OCI-LY1 (cell line): ENCODE measurements at regions not wholly inside any gene's neighbourhood (a gene's known extent, or its start where the extent isn't known, plus 50 kb on each side); places are given as distances from the start of the nearest gene placed in this dataset.

Experiments used
- H2AFZ ChIP-seq: fragments of 200-600 bp; sonication (generic), shearing (Covaris generic); 2 replicates; pipeline ENCODE4 v1.6.0; 2014; ENCODE audit warnings: antibody characterized with exemption, mild to moderate bottlenecking, low read length
- H3F3A ChIP-seq: fragments of 200-600 bp; sonication (generic), shearing (Covaris generic); 2 replicates; pipeline ENCODE4 v1.6.0; 2014; ENCODE audit warnings: mild to moderate bottlenecking, antibody characterized with exemption, low read length, moderate library complexity; ENCODE audit not compliant: insufficient read depth
- H3K27ac ChIP-seq: fragments of 200-600 bp; sonication (generic); 2 replicates; pipeline ENCODE4 v1.5.1; 2014; ENCODE audit warnings: low read length, mixed run types, mild to moderate bottlenecking, low read depth; ENCODE audit not compliant: poor library complexity, severe bottlenecking
- H3K27me3 ChIP-seq: fragments of 200-600 bp; sonication (generic); 2 replicates; pipeline ENCODE4 v1.6.0; 2014; ENCODE audit warnings: antibody characterized with exemption, mild to moderate bottlenecking, low read length, moderate library complexity; ENCODE audit not compliant: insufficient read depth
- H3K36me3 ChIP-seq: fragments of 200-600 bp; sonication (generic); 2 replicates; pipeline ENCODE4 v1.6.1; 2014; ENCODE audit warnings: mild to moderate bottlenecking, antibody characterized with exemption, low read length, moderate library complexity, mixed read lengths; ENCODE audit not compliant: insufficient read depth
- H3K4me1 ChIP-seq: fragments of 200-600 bp; sonication (generic); 2 replicates; pipeline ENCODE4 v1.5.1; 2014; ENCODE audit warnings: mild to moderate bottlenecking, low read length, moderate library complexity; ENCODE audit not compliant: insufficient read depth, severe bottlenecking
- H3K4me2 ChIP-seq: fragments of 200-600 bp; sonication (generic), shearing (Covaris generic); 2 replicates; pipeline ENCODE4 v1.6.1; 2014; ENCODE audit warnings: low read length
- H3K4me3 ChIP-seq: fragments of 200-600 bp; sonication (generic); 2 replicates; pipeline ENCODE4 v1.5.1; 2014; ENCODE audit warnings: low read length, low read depth, mild to moderate bottlenecking, mixed read lengths; ENCODE audit not compliant: poor library complexity, severe bottlenecking
- H3K79me2 ChIP-seq: fragments of 200-600 bp; shearing (Covaris generic); 2 replicates; pipeline ENCODE4 v1.6.1; 2016; ENCODE audit warnings: mixed run types, low read length, mixed read lengths; ENCODE audit not compliant: insufficient read depth
- H3K9ac ChIP-seq: fragments of 200-600 bp; sonication (generic), shearing (Covaris generic); 2 replicates; pipeline ENCODE4 v1.6.1; 2014; ENCODE audit warnings: mild to moderate bottlenecking, low read length, mixed read lengths
- H3K9me2 ChIP-seq: fragments of 200-600 bp; sonication (generic), shearing (Covaris generic); 2 replicates; pipeline ENCODE4 v1.6.1; 2014; ENCODE audit warnings: low read depth, mild to moderate bottlenecking, low read length, mixed read lengths
- H3K9me3 ChIP-seq: fragments of 200-600 bp; shearing (Covaris generic); 2 replicates; pipeline ENCODE4 v1.6.1; 2014; ENCODE audit warnings: low read length, mixed read lengths
- H4K20me1 ChIP-seq: fragments of 200-600 bp; sonication (generic), shearing (Covaris generic); 2 replicates; pipeline ENCODE4 v1.6.0; 2016; ENCODE audit warnings: mild to moderate bottlenecking, low read length; ENCODE audit not compliant: insufficient read depth
- EZH2 ChIP-seq: fragments of 200-600 bp; sonication (generic), shearing (Covaris generic); IDR thresholded peaks from 2 replicates; pipeline ENCODE4 v1.8.0; 2017; ENCODE audit warnings: borderline replicate concordance, mixed run types, mild to moderate bottlenecking, antibody characterized with exemption, low read length, moderate library complexity, mixed read lengths
- TF ChIP-seq, protein P1 (sequence below): fragments of 200-600 bp; sonication (generic), shearing (Covaris generic); IDR thresholded peaks from 2 replicates; pipeline ENCODE4 v1.5.1; 2017; ENCODE audit warnings: mild to moderate bottlenecking, antibody characterized with exemption, low read length, moderate library complexity, mixed read lengths

DNA sequence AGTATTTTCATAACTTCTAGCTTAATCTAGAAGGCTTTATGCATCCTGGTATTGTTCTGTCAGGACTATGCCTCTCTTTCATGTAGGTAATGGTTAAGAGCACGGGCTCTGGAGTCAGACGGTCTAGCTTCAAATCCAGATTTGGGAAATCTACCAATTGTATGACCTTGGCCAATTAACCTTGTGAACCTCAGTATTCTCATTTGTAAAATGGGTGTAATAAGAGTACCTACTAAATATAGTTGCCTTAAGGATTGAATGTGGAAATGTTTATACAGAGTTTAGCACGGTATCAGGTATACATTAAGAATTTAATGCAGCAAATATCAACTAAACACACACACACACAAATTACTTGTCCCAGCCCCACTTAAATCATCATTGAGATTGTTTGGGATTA lies 97.3 kb upstream of the RAB3GAP2 start:
- Histone ChIP-seq H3K4me1 (no peaks in the 10 kb centered on the region), H3K79me2 (no peaks in the 10 kb centered on the region), H3K9me3 (no peaks in the 10 kb centered on the region), H3K27ac (no peak overlapping the region), H3K4me3 (no peak overlapping the region), H3K4me2 (no peak overlapping the region), H2AFZ (no peak overlapping the region), H3K27me3 (no peaks in the 10 kb centered on the region), H3K9me2 (no peaks in the 10 kb centered on the region), H3K36me3 (no peaks in the 10 kb centered on the region), H3F3A (no peaks in the 10 kb centered on the region), H3K9ac (no peak overlapping the region), H4K20me1 (no peaks in the 10 kb centered on the region)
- TF ChIP-seq, protein P1, sequence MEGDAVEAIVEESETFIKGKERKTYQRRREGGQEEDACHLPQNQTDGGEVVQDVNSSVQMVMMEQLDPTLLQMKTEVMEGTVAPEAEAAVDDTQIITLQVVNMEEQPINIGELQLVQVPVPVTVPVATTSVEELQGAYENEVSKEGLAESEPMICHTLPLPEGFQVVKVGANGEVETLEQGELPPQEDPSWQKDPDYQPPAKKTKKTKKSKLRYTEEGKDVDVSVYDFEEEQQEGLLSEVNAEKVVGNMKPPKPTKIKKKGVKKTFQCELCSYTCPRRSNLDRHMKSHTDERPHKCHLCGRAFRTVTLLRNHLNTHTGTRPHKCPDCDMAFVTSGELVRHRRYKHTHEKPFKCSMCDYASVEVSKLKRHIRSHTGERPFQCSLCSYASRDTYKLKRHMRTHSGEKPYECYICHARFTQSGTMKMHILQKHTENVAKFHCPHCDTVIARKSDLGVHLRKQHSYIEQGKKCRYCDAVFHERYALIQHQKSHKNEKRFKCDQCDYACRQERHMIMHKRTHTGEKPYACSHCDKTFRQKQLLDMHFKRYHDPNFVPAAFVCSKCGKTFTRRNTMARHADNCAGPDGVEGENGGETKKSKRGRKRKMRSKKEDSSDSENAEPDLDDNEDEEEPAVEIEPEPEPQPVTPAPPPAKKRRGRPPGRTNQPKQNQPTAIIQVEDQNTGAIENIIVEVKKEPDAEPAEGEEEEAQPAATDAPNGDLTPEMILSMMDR: no peak
- TF ChIP-seq EZH2: no peak

DNA sequence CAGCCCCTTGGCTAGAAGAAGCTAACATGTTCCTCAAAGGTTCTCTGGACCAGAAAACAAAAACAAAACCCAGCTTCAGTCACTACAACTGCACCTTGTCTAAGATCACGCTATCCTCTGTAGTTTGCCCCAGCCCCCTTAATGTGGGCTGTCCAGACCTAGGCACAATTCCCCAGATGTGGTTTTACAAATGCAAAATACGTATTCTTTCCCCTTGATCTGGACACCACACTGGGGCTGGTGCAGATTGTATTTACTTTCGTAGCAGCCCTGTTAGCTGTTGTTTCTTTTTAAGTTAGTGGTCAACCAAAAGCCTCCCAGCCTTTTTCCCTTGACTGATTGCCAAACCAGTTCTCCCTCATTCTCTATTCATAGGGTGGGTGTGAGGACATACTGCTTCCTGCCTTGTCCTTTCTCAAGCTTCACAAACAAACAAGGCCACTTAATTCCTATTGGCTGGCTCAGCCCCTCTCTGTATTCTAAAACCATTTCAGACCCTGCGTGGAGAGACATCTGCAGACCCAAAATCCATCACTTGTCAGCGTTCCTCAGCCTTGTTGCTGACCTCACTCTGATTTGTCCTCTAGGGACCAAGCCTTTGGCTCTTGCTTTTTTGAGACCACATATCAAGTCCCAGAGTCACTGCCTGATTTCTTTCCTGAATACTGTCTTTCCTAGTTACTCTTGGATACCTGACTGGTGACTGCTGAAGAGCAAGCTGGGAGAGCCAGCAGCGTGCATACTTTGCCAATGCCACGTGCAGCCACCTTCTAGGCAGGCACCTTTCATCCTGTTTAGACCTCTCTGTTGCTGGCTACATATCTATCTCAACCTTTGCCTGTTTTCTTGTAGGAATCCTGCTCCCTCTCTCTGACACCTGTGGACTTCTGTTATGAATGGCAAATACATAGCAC lies 96.4 kb upstream of the RAB3GAP2 start:
- Histone ChIP-seq H4K20me1 (no peaks in the 10 kb centered on the region), H3K4me3 (no peak overlapping the region), H3K36me3 (no peaks in the 10 kb centered on the region), H3K9ac (no peak overlapping the region), H3K9me3 (no peaks in the 10 kb centered on the region), H3K27ac (no peak overlapping the region), H3F3A (no peaks in the 10 kb centered on the region), H3K4me2 (no peak overlapping the region), H3K4me1 (no peaks in the 10 kb centered on the region), H2AFZ (no peak overlapping the region), H3K27me3 (no peaks in the 10 kb centered on the region), H3K79me2 (no peaks in the 10 kb centered on the region), H3K9me2 (no peaks in the 10 kb centered on the region)
- TF ChIP-seq, protein P1: no peak

DNA sequence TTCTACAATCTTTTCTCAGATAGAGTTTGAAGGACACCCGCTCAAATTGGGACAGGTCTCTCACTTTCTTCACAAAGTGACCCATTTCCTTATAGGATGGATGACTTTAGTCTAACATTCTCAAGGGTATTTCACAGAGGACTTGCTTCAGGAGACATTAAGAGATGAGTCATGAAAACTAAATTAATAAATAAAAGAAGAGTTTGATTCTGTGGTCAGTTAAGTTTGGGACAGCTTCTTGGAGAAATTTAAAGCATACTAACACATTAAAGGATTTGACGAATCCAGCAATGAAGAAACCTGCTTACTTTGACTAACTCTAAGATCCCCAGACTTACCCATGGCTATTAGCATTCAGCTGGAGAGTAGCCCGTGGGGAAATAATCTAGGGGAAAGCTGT lies 95.6 kb upstream of the RAB3GAP2 start:
- H3K4me3 ChIP-seq: no peak overlapping the region
- H3K9me2 ChIP-seq: no peaks in the 10 kb centered on the region
- H3K9ac ChIP-seq: no peak overlapping the region
- H3K4me2 ChIP-seq: no peak overlapping the region
- H3K9me3 ChIP-seq: no peaks in the 10 kb centered on the region
- no peak for TF ChIP-seq EZH2
- TF ChIP-seq, protein P1: no peak
- H2AFZ ChIP-seq: no peak overlapping the region
- no peaks in the 10 kb centered on the region for H3K27me3 ChIP-seq
- H3K4me1 ChIP-seq: no peaks in the 10 kb centered on the region
- no peaks in the 10 kb centered on the region for H3K79me2 ChIP-seq
- H4K20me1 ChIP-seq: no peaks in the 10 kb centered on the region
- H3K27ac ChIP-seq: no peak overlapping the region
- H3F3A ChIP-seq: no peaks in the 10 kb centered on the region
- H3K36me3 ChIP-seq: no peaks in the 10 kb centered on the region
